ENCODE measurements at regions not wholly inside any gene's neighbourhood (a gene's known extent, or its start where the extent isn't known, plus 50 kb on each side); places are given as distances from the start of the nearest gene placed in this dataset.
"Not testable (repeated sequence)": the region's sequence is repeated elsewhere in the genome, so short reads cannot be mapped to it uniquely, and the experiment has no call there.

DNA sequence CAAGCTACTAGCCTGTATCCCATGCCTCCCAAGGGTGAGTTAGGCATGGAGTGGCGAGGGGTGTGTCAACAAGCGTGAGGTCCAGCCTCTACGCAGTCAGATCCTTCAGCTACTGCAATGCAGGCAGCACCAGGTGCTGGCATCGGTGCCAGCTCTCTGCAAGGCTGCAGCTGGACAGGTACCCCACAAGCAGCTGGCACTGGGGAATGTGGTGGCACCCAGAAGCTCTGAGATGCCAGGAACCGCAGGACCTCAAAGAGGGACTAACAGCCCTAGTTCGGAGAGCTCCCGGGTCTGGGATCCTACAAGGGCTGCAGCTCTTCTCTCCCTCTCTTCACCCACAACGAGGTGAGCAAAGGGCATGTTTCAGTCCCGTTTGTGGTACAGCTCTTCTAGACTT, 974.5 kb downstream of the LTN1 start (continued):
- no peak for TF ChIP-seq ZNF331 (CRISPR knock-in tag; IDR thresholded peaks at IDR 0.05; ENCODE audit: low read depth)
- TF ChIP-seq REST (IDR thresholded peaks at IDR 0.05; ENCODE audit: unreplicated experiment), result no peak
- no peak for TF ChIP-seq NANOG (IDR thresholded peaks at IDR 0.05; ENCODE audit: borderline replicate concordance)
- TF ChIP-seq POLR2AphosphoS5 (IDR thresholded peaks at IDR 0.05; ENCODE audit: low read depth), result no peak
- TF ChIP-seq ZNF114 (CRISPR knock-in tag; IDR thresholded peaks at IDR 0.05), result no peak
- TF ChIP-seq EZH2 (IDR thresholded peaks at IDR 0.05; ENCODE audit: low read depth, unreplicated experiment), result no peak

DNA sequence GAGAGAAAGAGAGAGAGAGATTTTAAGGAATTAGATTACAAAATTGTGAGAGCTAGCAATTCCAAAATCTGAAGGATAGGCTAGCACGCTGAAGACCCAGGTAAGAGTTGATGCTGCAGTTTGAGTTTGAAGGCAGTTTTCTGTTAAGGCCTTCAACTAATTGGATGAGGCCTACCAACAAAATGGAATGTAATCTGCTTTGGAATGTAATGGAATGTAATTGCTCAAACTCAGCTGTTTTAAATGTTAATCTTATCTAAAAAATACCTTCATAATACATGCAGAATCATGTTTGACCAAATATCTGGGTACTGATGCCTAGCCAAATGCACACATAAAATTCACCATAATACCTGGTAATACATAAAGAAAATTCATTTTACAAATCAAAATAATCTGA, 976.1 kb downstream of the LTN1 start:
- Mint-ChIP-seq H3K4me1 (no peaks in the 10 kb centered on the region), H3K4me3 (no peak overlapping the region), H3K36me3 (ENCODE audit: low read depth) (no peaks in the 10 kb centered on the region), H3K9me3 (no peaks in the 10 kb centered on the region; the same call in 2 of the 3 replicates), H3K27me3 (ENCODE audit: insufficient read depth, low read depth, poor library complexity) (peaks cover 5% of the 10 kb centered on the region), H3K27ac (no peak overlapping the region)
- Histone ChIP-seq H3K4me3 (no peak overlapping the region), H3K36me3 (ENCODE audit: insufficient read depth) (no peaks in the 10 kb centered on the region), H3K9me2 (ENCODE audit: insufficient read depth) (no peaks in the 10 kb centered on the region), H3K27me3 (ENCODE audit: insufficient read depth) (no peaks in the 10 kb centered on the region), H4K20me1 (replicated peaks; ENCODE audit: insufficient read depth) (no peaks in the 10 kb centered on the region), H3K4me2 (no peak overlapping the region), H2AFZ (no peak overlapping the region), H3K79me2 (replicated peaks; ENCODE audit: insufficient read depth) (no peaks in the 10 kb centered on the region), H3K27ac (ENCODE audit: low read depth) (no peak overlapping the region), H3K4me1 (ENCODE audit: insufficient read depth) (no peaks in the 10 kb centered on the region), H3F3A (replicated peaks; ENCODE audit: low read depth) (no peaks in the 10 kb centered on the region)
- DNase-seq (ENCODE audit: low spot score) (no peak), ATAC-seq (no peak)
- TF ChIP-seq NANOG (IDR thresholded peaks at IDR 0.05; ENCODE audit: borderline replicate concordance) (no peak), ZNF114 (CRISPR knock-in tag; IDR thresholded peaks at IDR 0.05) (no peak), JUNB (IDR thresholded peaks at IDR 0.05; ENCODE audit: unreplicated experiment) (no peak), EZH2 (IDR thresholded peaks at IDR 0.05; ENCODE audit: low read depth, unreplicated experiment) (no peak)

- H3K4me3 ChIP-seq; H4K20me1 ChIP-seq (replicated peaks; ENCODE audit: insufficient read depth); H3K9me2 ChIP-seq (ENCODE audit: insufficient read depth); H3K27me3 Mint-ChIP-seq (ENCODE audit: insufficient read depth, low read depth, poor library complexity); ATAC-seq; H3K27me3 ChIP-seq (ENCODE audit: insufficient read depth); H3K4me2 ChIP-seq; H2AFZ ChIP-seq; H3K36me3 ChIP-seq (ENCODE audit: insufficient read depth); H3K4me1 ChIP-seq (ENCODE audit: insufficient read depth); H3K27ac ChIP-seq (ENCODE audit: low read depth); H3K36me3 Mint-ChIP-seq (ENCODE audit: low read depth); H3K4me1 Mint-ChIP-seq; H3F3A ChIP-seq (replicated peaks; ENCODE audit: low read depth); H3K27ac Mint-ChIP-seq; H3K79me2 ChIP-seq (replicated peaks; ENCODE audit: insufficient read depth); DNase-seq (ENCODE audit: low spot score); H3K4me3 Mint-ChIP-seq; H3K9me3 Mint-ChIP-seq: not testable (repeated sequence)
Observed at GRCh38 chr21:28013123-28013522, 979.6 kb downstream of the LTN1 start.

GRCh38 chr21:28011970-28012369, 980.7 kb downstream of the LTN1 start:
- H3K27ac ChIP-seq (ENCODE audit: low read depth); H3K9me2 ChIP-seq (ENCODE audit: insufficient read depth); H3K27ac Mint-ChIP-seq; H3K4me1 ChIP-seq (ENCODE audit: insufficient read depth); H2AFZ ChIP-seq; H3F3A ChIP-seq (replicated peaks; ENCODE audit: low read depth); H3K4me3 Mint-ChIP-seq; H3K79me2 ChIP-seq (replicated peaks; ENCODE audit: insufficient read depth); DNase-seq (ENCODE audit: low spot score); H3K36me3 ChIP-seq (ENCODE audit: insufficient read depth); H3K4me3 ChIP-seq; H3K27me3 Mint-ChIP-seq (ENCODE audit: insufficient read depth, low read depth, poor library complexity); ATAC-seq; H3K4me2 ChIP-seq; H3K27me3 ChIP-seq (ENCODE audit: insufficient read depth); H3K9me3 Mint-ChIP-seq; H4K20me1 ChIP-seq (replicated peaks; ENCODE audit: insufficient read depth); H3K36me3 Mint-ChIP-seq (ENCODE audit: low read depth); H3K4me1 Mint-ChIP-seq: not testable (repeated sequence)

- not testable (repeated sequence) for H3K4me3 Mint-ChIP-seq; H3K9me3 Mint-ChIP-seq; H3K27ac ChIP-seq (ENCODE audit: low read depth)
Observed at GRCh38 chr21:28008245-28008644, 984.4 kb downstream of the LTN1 start.

DNA sequence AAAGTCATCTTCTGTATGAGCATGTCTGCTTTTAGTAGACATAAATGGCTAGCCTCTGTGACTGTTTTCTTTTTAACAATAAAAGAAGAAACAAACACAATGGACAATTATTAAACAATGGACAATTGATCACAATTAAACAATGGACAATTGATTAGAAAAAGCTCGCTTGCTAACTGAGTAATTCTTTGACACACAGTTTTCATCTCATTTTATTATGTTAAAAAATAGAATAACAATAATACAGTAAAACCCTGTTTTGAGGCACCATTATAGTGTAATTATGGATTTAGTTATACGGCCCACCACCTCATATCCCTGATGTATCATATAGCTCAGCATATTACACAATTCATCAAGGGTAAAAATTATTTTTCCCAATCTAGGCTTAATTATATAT, 989.0 kb downstream of the LTN1 start:
- not testable (repeated sequence) for H3K4me3 Mint-ChIP-seq; H3K9me2 ChIP-seq (ENCODE audit: insufficient read depth); H3K4me2 ChIP-seq; H3K27ac ChIP-seq (ENCODE audit: low read depth); H2AFZ ChIP-seq; DNase-seq (ENCODE audit: low spot score); H3K4me1 ChIP-seq (ENCODE audit: insufficient read depth); H3K27ac Mint-ChIP-seq; H3K36me3 ChIP-seq (ENCODE audit: insufficient read depth); ATAC-seq; H3K4me3 ChIP-seq; H3K79me2 ChIP-seq (replicated peaks; ENCODE audit: insufficient read depth); H3K27me3 Mint-ChIP-seq (ENCODE audit: insufficient read depth, low read depth, poor library complexity); H3K9me3 Mint-ChIP-seq; H3K27me3 ChIP-seq (ENCODE audit: insufficient read depth); H3K4me1 Mint-ChIP-seq; H4K20me1 ChIP-seq (replicated peaks; ENCODE audit: insufficient read depth); H3F3A ChIP-seq (replicated peaks; ENCODE audit: low read depth); H3K36me3 Mint-ChIP-seq (ENCODE audit: low read depth)

More at GRCh38 chr21:28008245-28008644, 984.4 kb downstream of the LTN1 start:
- H3K79me2 ChIP-seq (replicated peaks; ENCODE audit: insufficient read depth); ATAC-seq; H3K27me3 Mint-ChIP-seq (ENCODE audit: insufficient read depth, low read depth, poor library complexity); H3K27ac Mint-ChIP-seq; H3K9me2 ChIP-seq (ENCODE audit: insufficient read depth); H3K4me1 ChIP-seq (ENCODE audit: insufficient read depth); H3K4me2 ChIP-seq; H4K20me1 ChIP-seq (replicated peaks; ENCODE audit: insufficient read depth); H3K36me3 ChIP-seq (ENCODE audit: insufficient read depth); H3K27me3 ChIP-seq (ENCODE audit: insufficient read depth); H3K4me1 Mint-ChIP-seq; H3F3A ChIP-seq (replicated peaks; ENCODE audit: low read depth); H3K4me3 ChIP-seq; H3K36me3 Mint-ChIP-seq (ENCODE audit: low read depth); H2AFZ ChIP-seq; DNase-seq (ENCODE audit: low spot score): not testable (repeated sequence)

Measured in GM23338 (cell line).